WTC11 (cell line): ENCODE measurements at regions not wholly inside any gene's neighbourhood (a gene's known extent, or its start where the extent isn't known, plus 50 kb on each side); places are given as distances from the start of the nearest gene placed in this dataset.

Source experiments
- ATAC-seq: fragments of 200-7000 bp; cut with Tn5 transposase; 2 replicates; pipeline ENCODE4 v1.10.0; 2021; ENCODE audit warnings: mild to moderate bottlenecking, moderate library complexity
- CTCF ChIA-PET: fragments of 300-600 bp; sonication (Branson Sonifier 250); formaldehyde crosslinking; loops from one replicate; lab custom pipeline; 2021; ENCODE audit warnings: antibody characterized with exemption; lab: Charles Lee
- POLR2A ChIA-PET: fragments of 350-600 bp; sonication (Branson Sonifier 250); formaldehyde crosslinking; loops from one replicate; lab custom pipeline; 2021; ENCODE audit warnings: antibody characterized with exemption; lab: Charles Lee
- DNase-seq: peaks from one replicate; pipeline ENCODE4 v3.0.0; 2021; ENCODE audit warnings: low spot score
- H3K27ac Mint-ChIP-seq: 2 replicates; pipeline ENCODE4 v1.8.0; 2021; ENCODE audit warnings: mixed read lengths
- H3K27me3 Mint-ChIP-seq: 2 replicates; pipeline ENCODE4 v1.8.0; 2021; ENCODE audit warnings: low read depth, mild to moderate bottlenecking, moderate library complexity, mixed read lengths
- H3K36me3 Mint-ChIP-seq: 2 replicates; pipeline ENCODE4 v1.8.0; 2021; ENCODE audit warnings: mixed read lengths
- H3K4me1 Mint-ChIP-seq: 2 replicates; pipeline ENCODE4 v1.8.0; 2022; ENCODE audit warnings: mixed read lengths
- H3K4me3 Mint-ChIP-seq: 2 replicates; pipeline ENCODE4 v1.8.0; 2021; ENCODE audit warnings: mild to moderate bottlenecking, moderate library complexity, mixed read lengths
- H3K9me3 Mint-ChIP-seq: 2 replicates; pipeline ENCODE4 v1.8.0; 2021; ENCODE audit warnings: mixed read lengths
- ATF2 ChIP-seq: sonication (generic); formaldehyde crosslinking; IDR thresholded peaks from 2 replicates; pipeline ENCODE4 v1.8.1; 2022; ENCODE audit warnings: low read depth, missing genetic modification reagents, borderline replicate concordance
- CTCF ChIP-seq: fragments of 200-600 bp; IDR thresholded peaks from 2 replicates; pipeline ENCODE4 v1.8.0; 2022; ENCODE audit warnings: antibody characterized with exemption
- FOXJ3 ChIP-seq: sonication (generic); formaldehyde crosslinking; IDR thresholded peaks from 2 replicates; pipeline ENCODE4 v1.9.0; 2021; ENCODE audit warnings: missing genetic modification reagents, mild to moderate bottlenecking, borderline replicate concordance
- FOXP1 ChIP-seq: sonication (generic); formaldehyde crosslinking; IDR thresholded peaks from 2 replicates; pipeline ENCODE4 v1.8.0; 2022; ENCODE audit warnings: missing genetic modification reagents, mild to moderate bottlenecking, moderate library complexity, borderline replicate concordance
- JUN ChIP-seq: sonication (generic); formaldehyde crosslinking; IDR thresholded peaks from 2 replicates; pipeline ENCODE4 v1.8.0; 2023; ENCODE audit warnings: mild to moderate bottlenecking, missing genetic modification reagents
- KAT7 ChIP-seq: sonication (generic); formaldehyde crosslinking; IDR thresholded peaks from 2 replicates; pipeline ENCODE4 v1.8.1; 2023; ENCODE audit warnings: missing genetic modification reagents, mild to moderate bottlenecking, borderline replicate concordance
- MYBL2 ChIP-seq: sonication (generic); formaldehyde crosslinking; IDR thresholded peaks from 2 replicates; pipeline ENCODE4 v1.8.1; 2023; ENCODE audit warnings: mild to moderate bottlenecking, moderate library complexity, missing genetic modification reagents
- NFYB ChIP-seq: sonication (generic); formaldehyde crosslinking; conservative IDR thresholded peaks from 2 replicates; pipeline ENCODE4 v1.8.0; 2022; ENCODE audit warnings: low read depth, missing genetic modification reagents
- TP53 ChIP-seq: sonication (generic); formaldehyde crosslinking; IDR thresholded peaks from 2 replicates; pipeline ENCODE4 v1.8.1; 2023; ENCODE audit warnings: mild to moderate bottlenecking, missing genetic modification reagents
- ZNF232 ChIP-seq: sonication (generic); formaldehyde crosslinking; IDR thresholded peaks from 2 replicates; pipeline ENCODE4 v1.8.0; 2022; ENCODE audit warnings: mild to moderate bottlenecking, missing genetic modification reagents
- ZNF396 ChIP-seq: fragments of 250-450 bp; sonication (Bioruptor Pico); IDR thresholded peaks from 2 replicates; pipeline ENCODE4 v1.8.0; 2021; ENCODE audit warnings: mild to moderate bottlenecking, moderate library complexity, borderline replicate concordance
- ZNF416 ChIP-seq: fragments of 250-450 bp; sonication (Bioruptor Pico); IDR thresholded peaks from 2 replicates; pipeline ENCODE4 v1.9.0; 2021; ENCODE audit warnings: mild to moderate bottlenecking, inconsistent platforms
- TF ChIP-seq, protein P1 (sequence below): sonication (generic); formaldehyde crosslinking; IDR thresholded peaks from 2 replicates; pipeline ENCODE4 v1.8.0; 2023; ENCODE audit warnings: missing genetic modification reagents
- TF ChIP-seq, protein P2 (sequence below): sonication (generic); formaldehyde crosslinking; IDR thresholded peaks from 2 replicates; pipeline ENCODE4 v1.8.1; 2023; ENCODE audit warnings: mild to moderate bottlenecking, moderate library complexity, missing genetic modification reagents
- TF ChIP-seq, protein P3 (sequence below): fragments of 250-450 bp; sonication (Bioruptor Pico); IDR thresholded peaks from 2 replicates; pipeline ENCODE4 v1.9.0; 2021; ENCODE audit warnings: mild to moderate bottlenecking
- TF ChIP-seq, protein P4 (sequence below): fragments of 250-450 bp; sonication (Bioruptor Pico); IDR thresholded peaks from 2 replicates; pipeline ENCODE4 v1.9.0; 2021; ENCODE audit warnings: mild to moderate bottlenecking
- TF ChIP-seq, protein P5 (sequence below): sonication (generic); formaldehyde crosslinking; IDR thresholded peaks from 2 replicates; pipeline ENCODE4 v1.8.0; 2023; ENCODE audit warnings: mild to moderate bottlenecking, missing genetic modification reagents
- TF ChIP-seq, protein P6 (sequence below): sonication (generic); formaldehyde crosslinking; IDR thresholded peaks from 2 replicates; pipeline ENCODE4 v1.8.1; 2022; ENCODE audit warnings: missing genetic modification reagents, borderline replicate concordance
- TF ChIP-seq, protein P7 (sequence below): sonication (generic); formaldehyde crosslinking; IDR thresholded peaks from 2 replicates; pipeline ENCODE4 v1.8.0; 2022; ENCODE audit warnings: mild to moderate bottlenecking, missing genetic modification reagents

DNA sequence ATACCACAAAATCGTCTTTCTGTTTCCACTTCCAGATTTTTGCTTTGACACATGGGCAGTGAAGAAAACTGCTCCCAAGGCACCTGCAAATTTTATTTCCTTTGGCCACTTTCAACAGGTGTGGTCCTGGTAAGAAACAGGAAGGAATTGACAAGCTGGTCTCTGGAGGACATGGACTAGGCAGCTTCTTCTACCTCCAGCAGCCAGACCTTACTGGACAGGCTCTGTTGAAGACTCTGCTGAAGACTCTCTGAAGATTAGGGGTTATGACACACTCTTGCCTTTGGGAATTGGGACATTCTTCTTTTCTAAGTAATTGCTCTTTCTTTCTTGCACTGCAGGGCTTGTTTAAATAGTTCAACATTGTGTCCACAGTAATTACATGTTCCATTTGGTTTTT is 147.7 kb upstream of the DCBLD2 start:
- no peak for TF ChIP-seq ATF2
- TF ChIP-seq, protein P1, sequence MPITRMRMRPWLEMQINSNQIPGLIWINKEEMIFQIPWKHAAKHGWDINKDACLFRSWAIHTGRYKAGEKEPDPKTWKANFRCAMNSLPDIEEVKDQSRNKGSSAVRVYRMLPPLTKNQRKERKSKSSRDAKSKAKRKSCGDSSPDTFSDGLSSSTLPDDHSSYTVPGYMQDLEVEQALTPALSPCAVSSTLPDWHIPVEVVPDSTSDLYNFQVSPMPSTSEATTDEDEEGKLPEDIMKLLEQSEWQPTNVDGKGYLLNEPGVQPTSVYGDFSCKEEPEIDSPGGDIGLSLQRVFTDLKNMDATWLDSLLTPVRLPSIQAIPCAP (CRISPR knock-in tag): no peak
- TF ChIP-seq MYBL2: no peak
- no peak overlapping the region for H3K4me3 Mint-ChIP-seq
- ATAC-seq (no peak), DNase-seq (no peak)
- POLR2A ChIA-PET: no interaction called here
- H3K27me3 Mint-ChIP-seq: no peaks in the 10 kb centered on the region
- no peaks in the 10 kb centered on the region for H3K9me3 Mint-ChIP-seq
- no peaks in the 10 kb centered on the region for H3K4me1 Mint-ChIP-seq
- H3K36me3 Mint-ChIP-seq: no peaks in the 10 kb centered on the region
- CTCF ChIA-PET: no interaction called here
- H3K27ac Mint-ChIP-seq: no peak overlapping the region

DNA sequence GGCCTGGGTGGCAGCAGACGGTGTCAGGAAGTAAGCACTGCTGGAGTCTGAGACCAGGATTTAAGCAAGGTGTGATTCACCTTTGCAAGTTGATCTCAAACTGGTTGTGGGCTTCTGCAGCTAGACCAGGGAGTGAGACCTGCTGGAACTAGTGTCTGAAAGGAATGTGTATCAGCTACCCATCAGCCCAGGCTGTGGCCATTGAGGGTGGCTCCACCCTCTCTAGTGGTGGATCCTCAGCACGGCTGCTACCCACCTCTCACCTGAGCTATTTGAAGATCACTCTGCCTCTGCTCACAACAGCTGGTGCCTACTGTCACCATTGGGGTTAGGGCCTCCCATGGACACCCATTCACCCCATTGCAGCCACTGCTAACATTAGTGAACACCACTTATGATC is 140.3 kb upstream of the DCBLD2 start:
- H3K9me3 Mint-ChIP-seq: no peaks in the 10 kb centered on the region
- H3K4me1 Mint-ChIP-seq: no peaks in the 10 kb centered on the region
- ChIA-PET CTCF (interaction anchor here (1.2 kb wide), 1 partner anchor 18 kb away, joined by 4 read pairs; no protein-coding TSS in a partner anchor), POLR2A (no interaction called here)
- TF ChIP-seq ZNF232 (CRISPR knock-in tag) (no peak), ZNF396 (CRISPR knock-in tag) (no peak), NFYB (no peak), CTCF (no peak), FOXP1 (CRISPR knock-in tag) (no peak), JUN (CRISPR knock-in tag) (no peak), TP53 (CRISPR knock-in tag) (no peak)
- TF ChIP-seq, protein P2, sequence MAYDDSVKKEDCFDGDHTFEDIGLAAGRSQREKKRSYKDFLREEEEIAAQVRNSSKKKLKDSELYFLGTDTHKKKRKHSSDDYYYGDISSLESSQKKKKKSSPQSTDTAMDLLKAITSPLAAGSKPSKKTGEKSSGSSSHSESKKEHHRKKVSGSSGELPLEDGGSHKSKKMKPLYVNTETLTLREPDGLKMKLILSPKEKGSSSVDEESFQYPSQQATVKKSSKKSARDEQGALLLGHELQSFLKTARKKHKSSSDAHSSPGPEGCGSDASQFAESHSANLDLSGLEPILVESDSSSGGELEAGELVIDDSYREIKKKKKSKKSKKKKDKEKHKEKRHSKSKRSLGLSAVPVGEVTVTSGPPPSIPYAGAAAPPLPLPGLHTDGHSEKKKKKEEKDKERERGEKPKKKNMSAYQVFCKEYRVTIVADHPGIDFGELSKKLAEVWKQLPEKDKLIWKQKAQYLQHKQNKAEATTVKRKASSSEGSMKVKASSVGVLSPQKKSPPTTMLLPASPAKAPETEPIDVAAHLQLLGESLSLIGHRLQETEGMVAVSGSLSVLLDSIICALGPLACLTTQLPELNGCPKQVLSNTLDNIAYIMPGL (CRISPR knock-in tag): no peak
- TF ChIP-seq, protein P3, sequence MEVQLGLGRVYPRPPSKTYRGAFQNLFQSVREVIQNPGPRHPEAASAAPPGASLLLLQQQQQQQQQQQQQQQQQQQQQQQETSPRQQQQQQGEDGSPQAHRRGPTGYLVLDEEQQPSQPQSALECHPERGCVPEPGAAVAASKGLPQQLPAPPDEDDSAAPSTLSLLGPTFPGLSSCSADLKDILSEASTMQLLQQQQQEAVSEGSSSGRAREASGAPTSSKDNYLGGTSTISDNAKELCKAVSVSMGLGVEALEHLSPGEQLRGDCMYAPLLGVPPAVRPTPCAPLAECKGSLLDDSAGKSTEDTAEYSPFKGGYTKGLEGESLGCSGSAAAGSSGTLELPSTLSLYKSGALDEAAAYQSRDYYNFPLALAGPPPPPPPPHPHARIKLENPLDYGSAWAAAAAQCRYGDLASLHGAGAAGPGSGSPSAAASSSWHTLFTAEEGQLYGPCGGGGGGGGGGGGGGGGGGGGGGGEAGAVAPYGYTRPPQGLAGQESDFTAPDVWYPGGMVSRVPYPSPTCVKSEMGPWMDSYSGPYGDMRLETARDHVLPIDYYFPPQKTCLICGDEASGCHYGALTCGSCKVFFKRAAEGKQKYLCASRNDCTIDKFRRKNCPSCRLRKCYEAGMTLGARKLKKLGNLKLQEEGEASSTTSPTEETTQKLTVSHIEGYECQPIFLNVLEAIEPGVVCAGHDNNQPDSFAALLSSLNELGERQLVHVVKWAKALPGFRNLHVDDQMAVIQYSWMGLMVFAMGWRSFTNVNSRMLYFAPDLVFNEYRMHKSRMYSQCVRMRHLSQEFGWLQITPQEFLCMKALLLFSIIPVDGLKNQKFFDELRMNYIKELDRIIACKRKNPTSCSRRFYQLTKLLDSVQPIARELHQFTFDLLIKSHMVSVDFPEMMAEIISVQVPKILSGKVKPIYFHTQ: no peak
- TF ChIP-seq, protein P4, sequence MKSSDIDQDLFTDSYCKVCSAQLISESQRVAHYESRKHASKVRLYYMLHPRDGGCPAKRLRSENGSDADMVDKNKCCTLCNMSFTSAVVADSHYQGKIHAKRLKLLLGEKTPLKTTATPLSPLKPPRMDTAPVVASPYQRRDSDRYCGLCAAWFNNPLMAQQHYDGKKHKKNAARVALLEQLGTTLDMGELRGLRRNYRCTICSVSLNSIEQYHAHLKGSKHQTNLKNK: no peak
- H3K27me3 Mint-ChIP-seq: no peaks in the 10 kb centered on the region; the same call in 1 of the 2 replicates
- no peak overlapping the region for H3K27ac Mint-ChIP-seq
- ATAC-seq (peak; percentile 86), DNase-seq (no peak)
- no peak overlapping the region for H3K4me3 Mint-ChIP-seq
- H3K36me3 Mint-ChIP-seq: 0 out of 2 replicates have a peak, but pooled peaks cover 2% of the 10 kb centered on the region

GRCh38 chr3:99031778-99032177 is 130.3 kb upstream of the DCBLD2 start:
- peaks cover 19% of the 10 kb centered on the region for H3K36me3 Mint-ChIP-seq
- H3K4me3 Mint-ChIP-seq: no peak overlapping the region
- H3K27me3 Mint-ChIP-seq: no peaks in the 10 kb centered on the region; the same call in none of the 2 replicates
- CTCF ChIA-PET: no interaction called here
- peaks cover 43% of the 10 kb centered on the region for H3K9me3 Mint-ChIP-seq
- POLR2A ChIA-PET: no interaction called here
- H3K27ac Mint-ChIP-seq: no peak overlapping the region
- no peak for DNase-seq
- ATAC-seq: no peak
- H3K4me1 Mint-ChIP-seq: no peaks in the 10 kb centered on the region
- TF ChIP-seq, protein P5, sequence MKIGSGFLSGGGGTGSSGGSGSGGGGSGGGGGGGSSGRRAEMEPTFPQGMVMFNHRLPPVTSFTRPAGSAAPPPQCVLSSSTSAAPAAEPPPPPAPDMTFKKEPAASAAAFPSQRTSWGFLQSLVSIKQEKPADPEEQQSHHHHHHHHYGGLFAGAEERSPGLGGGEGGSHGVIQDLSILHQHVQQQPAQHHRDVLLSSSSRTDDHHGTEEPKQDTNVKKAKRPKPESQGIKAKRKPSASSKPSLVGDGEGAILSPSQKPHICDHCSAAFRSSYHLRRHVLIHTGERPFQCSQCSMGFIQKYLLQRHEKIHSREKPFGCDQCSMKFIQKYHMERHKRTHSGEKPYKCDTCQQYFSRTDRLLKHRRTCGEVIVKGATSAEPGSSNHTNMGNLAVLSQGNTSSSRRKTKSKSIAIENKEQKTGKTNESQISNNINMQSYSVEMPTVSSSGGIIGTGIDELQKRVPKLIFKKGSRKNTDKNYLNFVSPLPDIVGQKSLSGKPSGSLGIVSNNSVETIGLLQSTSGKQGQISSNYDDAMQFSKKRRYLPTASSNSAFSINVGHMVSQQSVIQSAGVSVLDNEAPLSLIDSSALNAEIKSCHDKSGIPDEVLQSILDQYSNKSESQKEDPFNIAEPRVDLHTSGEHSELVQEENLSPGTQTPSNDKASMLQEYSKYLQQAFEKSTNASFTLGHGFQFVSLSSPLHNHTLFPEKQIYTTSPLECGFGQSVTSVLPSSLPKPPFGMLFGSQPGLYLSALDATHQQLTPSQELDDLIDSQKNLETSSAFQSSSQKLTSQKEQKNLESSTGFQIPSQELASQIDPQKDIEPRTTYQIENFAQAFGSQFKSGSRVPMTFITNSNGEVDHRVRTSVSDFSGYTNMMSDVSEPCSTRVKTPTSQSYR (CRISPR knock-in tag): no peak
- no peak for TF ChIP-seq ZNF416 (CRISPR knock-in tag)
- TF ChIP-seq FOXJ3 (CRISPR knock-in tag): no peak
- no peak for TF ChIP-seq KAT7 (CRISPR knock-in tag)
- TF ChIP-seq, protein P6, sequence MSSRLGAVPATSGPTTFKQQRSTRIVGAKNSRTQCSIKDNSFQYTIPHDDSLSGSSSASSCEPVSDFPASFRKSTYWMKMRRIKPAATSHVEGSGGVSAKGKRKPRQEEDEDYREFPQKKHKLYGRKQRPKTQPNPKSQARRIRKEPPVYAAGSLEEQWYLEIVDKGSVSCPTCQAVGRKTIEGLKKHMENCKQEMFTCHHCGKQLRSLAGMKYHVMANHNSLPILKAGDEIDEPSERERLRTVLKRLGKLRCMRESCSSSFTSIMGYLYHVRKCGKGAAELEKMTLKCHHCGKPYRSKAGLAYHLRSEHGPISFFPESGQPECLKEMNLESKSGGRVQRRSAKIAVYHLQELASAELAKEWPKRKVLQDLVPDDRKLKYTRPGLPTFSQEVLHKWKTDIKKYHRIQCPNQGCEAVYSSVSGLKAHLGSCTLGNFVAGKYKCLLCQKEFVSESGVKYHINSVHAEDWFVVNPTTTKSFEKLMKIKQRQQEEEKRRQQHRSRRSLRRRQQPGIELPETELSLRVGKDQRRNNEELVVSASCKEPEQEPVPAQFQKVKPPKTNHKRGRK: no peak
- TF ChIP-seq, protein P7, sequence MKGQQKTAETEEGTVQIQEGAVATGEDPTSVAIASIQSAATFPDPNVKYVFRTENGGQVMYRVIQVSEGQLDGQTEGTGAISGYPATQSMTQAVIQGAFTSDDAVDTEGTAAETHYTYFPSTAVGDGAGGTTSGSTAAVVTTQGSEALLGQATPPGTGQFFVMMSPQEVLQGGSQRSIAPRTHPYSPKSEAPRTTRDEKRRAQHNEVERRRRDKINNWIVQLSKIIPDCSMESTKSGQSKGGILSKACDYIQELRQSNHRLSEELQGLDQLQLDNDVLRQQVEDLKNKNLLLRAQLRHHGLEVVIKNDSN (CRISPR knock-in tag): no peak
